ENCODE measurements at regions not wholly inside any gene's neighbourhood (a gene's known extent, or its start where the extent isn't known, plus 50 kb on each side); places are given as distances from the start of the nearest gene placed in this dataset.

- no peak overlapping the region for H3K27ac ChIP-seq
- no peak overlapping the region for H3K4me3 ChIP-seq (ENCODE audit: low read depth, low read length)
- no peak for TF ChIP-seq CTCF (IDR thresholded peaks at IDR 0.05; ENCODE audit: low read depth, low read length)
- H3K36me3 ChIP-seq: no peaks in the 10 kb centered on the region
- no peaks in the 10 kb centered on the region for H3K27me3 ChIP-seq (ENCODE audit: insufficient read depth, low read depth, severe bottlenecking)
- DNase-seq: no peak
- no peaks in the 10 kb centered on the region for H3K9me3 ChIP-seq (ENCODE audit: severe bottlenecking)
Observed at GRCh38 chr3:187833375-187833774, 88.1 kb upstream of the BCL6 start.

GRCh38 chr3:187833799-187834578 is 88.7 kb upstream of the BCL6 start:
- Histone ChIP-seq H3K4me3 (ENCODE audit: low read depth, low read length) (no peak overlapping the region), H3K9me3 (ENCODE audit: severe bottlenecking) (no peaks in the 10 kb centered on the region), H3K36me3 (no peaks in the 10 kb centered on the region), H3K27me3 (ENCODE audit: insufficient read depth, low read depth, severe bottlenecking) (no peaks in the 10 kb centered on the region), H3K27ac (no peak overlapping the region)
- DNase-seq: no peak
- no peak for TF ChIP-seq CTCF (IDR thresholded peaks at IDR 0.05; ENCODE audit: low read depth, low read length)

- no peaks in the 10 kb centered on the region for H3K36me3 ChIP-seq
- no peaks in the 10 kb centered on the region for H3K27me3 ChIP-seq (ENCODE audit: insufficient read depth, low read depth, severe bottlenecking)
- TF ChIP-seq CTCF (IDR thresholded peaks at IDR 0.05; ENCODE audit: low read depth, low read length): no peak
- H3K9me3 ChIP-seq (ENCODE audit: severe bottlenecking): no peaks in the 10 kb centered on the region
- DNase-seq: no peak
- H3K27ac ChIP-seq: no peak overlapping the region
- H3K4me3 ChIP-seq (ENCODE audit: low read depth, low read length): no peak overlapping the region
Observed at GRCh38 chr3:187836823-187837770, 91.8 kb upstream of the BCL6 start.

- TF ChIP-seq CTCF (IDR thresholded peaks at IDR 0.05; ENCODE audit: low read depth, low read length): no peak
- Histone ChIP-seq H3K36me3 (no peaks in the 10 kb centered on the region), H3K27ac (no peak overlapping the region), H3K4me3 (ENCODE audit: low read depth, low read length) (no peak overlapping the region), H3K27me3 (ENCODE audit: insufficient read depth, low read depth, severe bottlenecking) (no peaks in the 10 kb centered on the region), H3K9me3 (ENCODE audit: severe bottlenecking) (no peaks in the 10 kb centered on the region)
- DNase-seq: no peak
Observed at GRCh38 chr3:187838016-187838540, 92.8 kb upstream of the BCL6 start.

- no peak for TF ChIP-seq CTCF (IDR thresholded peaks at IDR 0.05; ENCODE audit: low read depth, low read length)
- Histone ChIP-seq H3K27ac (no peak overlapping the region), H3K4me3 (ENCODE audit: low read depth, low read length) (no peak overlapping the region), H3K9me3 (ENCODE audit: severe bottlenecking) (no peaks in the 10 kb centered on the region), H3K27me3 (ENCODE audit: insufficient read depth, low read depth, severe bottlenecking) (no peaks in the 10 kb centered on the region), H3K36me3 (no peaks in the 10 kb centered on the region)
- no peak for DNase-seq
Observed at GRCh38 chr3:187839422-187839821, 94.2 kb upstream of the BCL6 start.

All from WERI-Rb-1 (cell line).